HG03095 (cell line): ENCODE measurements at regions not wholly inside any gene's neighbourhood (a gene's known extent, or its start where the extent isn't known, plus 50 kb on each side); places are given as distances from the start of the nearest gene placed in this dataset.
"Not testable (repeated sequence)": the region's sequence is repeated elsewhere in the genome, so short reads cannot be mapped to it uniquely, and the experiment has no call there.

Source experiments
- ATAC-seq: cut with Tn5 transposase; IDR thresholded peaks from one replicate; pipeline ENCODE4 v1.9.1; 2021; ENCODE audit warnings: moderate library complexity; ENCODE audit not compliant: unreplicated experiment

- ATAC-seq = no peak
Observed at GRCh38 chr2:58730764-58731487, 489.8 kb upstream of the FANCL start.

- no peak for ATAC-seq
Observed at GRCh38 chr2:58727981-58728656, 487.0 kb upstream of the FANCL start.

DNA sequence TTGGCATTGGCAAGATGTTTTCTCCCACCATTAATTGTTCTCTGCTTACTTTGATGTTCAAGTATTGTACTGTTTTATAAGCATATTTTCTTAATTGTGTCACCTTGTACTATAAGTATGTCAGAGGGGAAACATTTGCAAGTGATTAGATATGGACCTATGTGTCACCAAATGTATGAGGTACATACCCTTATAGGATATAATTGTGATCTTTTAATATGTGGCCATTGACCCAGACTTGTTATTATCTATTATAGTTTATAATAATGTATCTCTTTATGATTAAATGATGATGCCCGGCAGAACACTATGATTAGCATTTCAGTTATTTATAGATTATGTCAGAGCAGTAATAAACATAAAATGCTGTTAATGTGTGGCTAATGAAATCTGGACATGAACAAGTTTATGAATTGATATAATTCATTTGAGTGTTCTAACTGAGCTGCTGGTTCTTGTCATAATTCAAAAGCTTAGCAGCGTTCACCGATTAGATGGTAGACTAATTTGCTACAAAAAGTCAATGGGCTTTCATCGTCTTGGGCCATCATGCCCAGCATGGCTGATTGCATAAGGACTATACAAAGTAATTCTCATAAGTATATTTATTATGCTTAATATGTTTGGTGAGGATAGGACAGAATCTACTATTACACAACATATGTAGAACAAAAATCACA lies 480.9 kb upstream of the FANCL start:
- ATAC-seq = no peak

DNA sequence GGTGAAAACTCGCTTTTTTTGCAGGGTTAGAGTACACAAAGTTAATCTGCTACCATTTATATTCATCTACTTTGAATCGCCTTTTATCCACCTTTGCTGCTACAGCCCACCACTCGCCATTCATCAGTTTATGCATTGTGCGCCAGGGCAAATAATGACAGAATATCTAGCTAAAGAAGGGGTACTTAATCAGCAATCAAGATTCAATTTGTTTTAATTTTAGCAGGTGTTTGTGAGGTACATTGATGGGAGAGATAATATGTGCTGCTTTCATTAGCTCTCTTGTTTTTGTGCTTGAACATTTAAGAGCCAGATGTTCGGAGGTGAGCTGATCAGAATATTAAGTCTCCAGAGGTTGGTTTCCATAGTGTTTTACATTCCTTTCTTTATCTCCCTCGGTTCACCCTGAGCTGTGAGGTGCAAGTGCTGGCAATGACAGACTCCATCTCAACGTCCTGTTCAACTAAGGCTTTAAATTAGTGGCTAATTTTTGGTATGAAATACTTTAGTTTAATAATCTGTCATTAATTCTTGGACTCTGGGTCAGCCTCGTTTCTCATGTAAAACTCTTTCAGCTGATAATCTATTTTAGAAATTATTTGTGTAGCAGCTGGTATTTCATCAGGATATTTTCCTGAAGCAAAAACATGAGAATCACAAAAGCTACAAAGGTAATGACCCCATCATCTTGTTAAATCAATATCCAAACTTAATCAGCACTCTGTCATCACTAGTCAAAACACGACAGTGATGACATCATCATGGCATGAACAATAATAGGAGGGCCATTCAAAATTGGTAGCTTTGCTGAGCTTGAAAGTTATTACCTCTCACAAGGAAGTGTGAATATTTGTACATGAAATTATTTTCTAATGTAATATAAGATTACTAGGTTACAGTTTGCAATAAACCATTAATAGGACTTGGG lies 479.9 kb upstream of the FANCL start:
- no peak for ATAC-seq

DNA sequence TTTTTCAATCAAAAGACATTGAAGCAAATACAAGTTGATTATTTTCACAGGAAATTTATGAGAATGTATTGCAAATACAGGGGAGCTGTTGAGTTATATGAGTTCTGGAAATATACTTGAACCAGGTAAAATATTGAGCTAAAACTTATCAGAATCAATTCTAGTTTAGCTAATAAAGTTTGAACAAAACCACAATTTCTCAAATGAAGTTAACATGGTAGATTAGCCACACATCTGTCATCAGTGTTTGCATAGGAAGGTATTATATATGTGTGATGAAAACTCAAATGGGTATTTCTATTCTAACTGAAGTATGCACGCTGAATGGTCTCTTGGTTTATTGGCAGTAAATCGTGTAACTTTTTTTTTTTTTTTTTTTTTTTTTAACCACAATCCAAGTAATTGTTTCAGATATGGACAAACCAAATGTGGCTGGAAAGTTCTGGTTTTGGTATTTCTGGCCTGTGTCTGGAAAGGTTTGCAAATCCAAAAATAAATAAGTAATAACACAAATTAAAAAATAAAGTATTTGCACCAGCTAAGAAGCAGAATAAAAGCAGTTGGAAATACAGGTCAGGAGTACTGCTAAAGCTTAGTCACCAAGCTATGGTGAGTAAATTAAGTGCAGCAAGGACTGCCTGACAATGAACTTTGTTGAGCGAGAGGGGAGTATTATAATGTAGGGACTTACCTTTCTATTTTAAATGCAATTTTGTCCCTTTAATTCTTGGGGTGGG lies 479.1 kb upstream of the FANCL start:
- no peak for ATAC-seq

DNA sequence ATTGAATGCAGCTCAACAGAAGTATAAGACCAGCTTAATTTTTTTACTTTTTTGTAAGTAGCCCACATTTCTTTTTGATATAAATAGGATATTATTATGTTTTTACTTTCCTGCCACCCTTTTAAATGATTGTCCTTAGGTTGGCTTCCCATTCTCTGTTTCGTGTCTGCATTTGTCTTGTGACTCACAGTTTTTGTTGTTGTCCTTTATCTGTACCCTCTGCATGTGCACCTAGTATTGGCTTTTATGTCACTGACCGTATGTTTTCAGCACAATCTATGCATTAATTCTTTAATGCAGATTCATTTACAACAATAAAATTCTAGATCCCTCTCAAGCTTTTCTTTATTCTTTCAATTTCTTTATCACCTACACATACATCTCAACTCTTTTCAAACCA lies 474.2 kb upstream of the FANCL start:
- no peak for ATAC-seq

DNA sequence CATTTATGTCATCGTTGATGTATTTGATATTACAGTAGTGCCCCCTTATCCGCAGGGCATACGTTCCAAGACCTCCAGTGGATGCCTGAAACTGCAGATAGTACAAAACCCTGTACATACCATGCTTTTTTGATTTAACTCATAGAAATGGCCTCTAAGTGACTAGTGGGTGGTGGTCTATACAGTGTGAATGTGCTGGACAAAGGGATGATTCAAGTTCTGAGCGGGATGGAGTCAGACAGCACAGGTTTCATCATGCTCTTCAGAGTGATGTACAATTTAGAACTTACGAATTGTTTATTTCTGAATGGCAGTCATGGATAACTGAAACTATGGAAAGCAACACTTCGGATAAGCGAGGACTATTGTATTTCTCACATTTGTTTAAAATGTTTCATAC lies 473.1 kb upstream of the FANCL start:
- ATAC-seq = no peak

DNA sequence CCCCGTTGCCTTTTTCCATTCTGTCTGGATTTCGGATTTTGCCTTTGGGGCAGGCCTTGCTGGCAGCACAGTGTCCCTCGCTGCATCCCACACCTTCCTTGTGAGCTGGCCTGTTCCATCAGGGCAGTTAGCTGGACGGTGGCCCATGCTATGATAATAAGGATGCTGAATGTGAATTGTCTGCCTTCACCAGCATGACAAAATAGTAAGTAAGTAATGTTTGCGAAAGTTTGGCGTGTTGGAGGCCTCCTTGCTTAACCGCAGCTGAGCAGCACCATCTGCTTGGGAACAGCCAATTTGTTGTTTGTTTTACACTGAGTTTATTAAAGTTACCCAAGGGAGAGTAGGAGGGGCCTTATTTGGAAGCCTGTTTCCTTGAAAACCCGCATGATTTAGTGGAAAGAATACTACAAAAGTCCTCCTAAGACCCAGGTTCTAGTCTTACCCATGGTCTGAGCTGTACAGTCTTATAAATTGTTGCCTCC lies 469.7 kb upstream of the FANCL start:
- ATAC-seq = no peak

DNA sequence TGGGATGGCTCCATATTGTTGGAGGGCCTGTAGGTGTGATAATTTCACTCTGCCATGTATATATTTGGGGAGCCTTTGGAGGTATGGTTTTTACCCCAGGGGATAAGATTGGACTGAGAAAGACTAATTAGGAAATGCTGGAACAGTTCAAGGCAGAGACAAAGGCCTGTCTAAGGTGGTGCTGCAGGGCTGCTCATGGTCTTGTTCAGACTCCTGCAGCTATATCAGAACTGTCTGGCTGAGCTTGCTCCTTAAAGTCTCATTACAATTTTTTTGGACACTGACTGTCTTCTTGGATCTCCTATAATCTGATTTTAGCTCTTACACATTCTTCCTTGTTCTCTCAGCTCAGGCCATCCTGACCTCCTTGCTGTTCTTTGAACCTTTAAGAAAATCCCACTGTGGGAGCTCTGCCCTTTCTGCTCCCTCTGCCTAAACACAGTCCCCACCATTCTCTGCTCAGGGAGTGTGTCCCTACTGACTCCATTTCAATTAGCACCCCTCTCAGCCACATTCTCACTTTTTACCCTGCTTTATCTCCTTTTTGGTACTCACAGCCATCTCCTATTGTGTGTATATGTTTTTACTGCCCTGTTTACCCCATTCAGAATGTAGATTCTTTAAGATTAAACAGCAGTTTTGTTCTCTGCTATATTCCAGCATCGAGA lies 468.7 kb upstream of the FANCL start:
- ATAC-seq = no peak

- no peak for ATAC-seq
Observed at GRCh38 chr2:58709274-58709673, 468.1 kb upstream of the FANCL start.

- no peak for ATAC-seq
Observed at GRCh38 chr2:58708565-58708964, 467.4 kb upstream of the FANCL start.

DNA sequence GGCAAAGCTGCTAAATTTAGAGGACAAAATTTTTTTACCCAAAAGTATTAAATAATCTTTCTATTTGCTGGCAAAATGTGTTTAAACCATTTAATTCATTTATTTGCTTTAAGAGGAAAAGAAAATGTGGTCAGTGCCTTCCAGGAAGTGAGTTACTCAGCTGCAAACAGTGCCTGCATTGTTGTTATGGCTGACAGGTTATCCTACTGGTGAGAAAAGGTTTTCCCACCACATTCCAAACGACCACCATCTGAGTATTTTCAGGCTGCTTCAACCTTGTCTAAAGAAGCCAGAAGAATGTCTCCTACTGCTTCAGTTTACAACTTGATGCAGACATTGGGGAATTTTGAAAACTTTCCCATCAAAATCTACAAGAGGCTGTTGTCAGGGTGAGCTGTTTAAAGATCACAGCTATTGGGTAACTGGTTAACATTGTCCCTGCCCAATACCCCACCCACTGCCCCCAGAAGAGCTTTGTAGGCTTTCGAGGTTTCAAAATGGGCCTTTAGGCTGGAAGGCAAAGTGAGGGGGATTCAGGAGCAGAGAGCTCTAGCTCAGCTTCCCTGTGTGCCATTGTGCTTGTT lies 461.3 kb upstream of the FANCL start:
- no peak for ATAC-seq

GRCh38 chr2:58701688-58702301 lies 460.7 kb upstream of the FANCL start:
- no peak for ATAC-seq

DNA sequence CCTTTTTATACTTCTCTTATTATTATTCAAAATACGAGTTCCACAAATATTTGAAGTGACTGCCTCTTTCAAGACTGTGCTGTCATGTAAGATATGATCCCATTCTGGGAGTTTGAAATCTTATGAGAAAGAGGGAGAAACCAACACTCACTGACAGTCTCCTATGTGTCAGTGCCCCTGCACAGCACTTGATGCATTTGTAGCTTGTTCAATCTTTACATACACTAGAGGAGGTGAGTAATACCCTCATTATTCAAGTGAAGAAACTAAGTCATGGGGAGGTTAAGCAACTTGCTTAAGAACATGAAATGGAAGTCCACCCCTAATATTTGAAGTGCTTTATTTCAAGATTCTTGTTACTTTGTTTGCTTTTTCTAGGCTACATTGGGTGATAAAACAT lies 459.5 kb upstream of the FANCL start:
- ATAC-seq = no peak

GRCh38 chr2:58699411-58699810 lies 458.3 kb upstream of the FANCL start:
- ATAC-seq = no peak

DNA sequence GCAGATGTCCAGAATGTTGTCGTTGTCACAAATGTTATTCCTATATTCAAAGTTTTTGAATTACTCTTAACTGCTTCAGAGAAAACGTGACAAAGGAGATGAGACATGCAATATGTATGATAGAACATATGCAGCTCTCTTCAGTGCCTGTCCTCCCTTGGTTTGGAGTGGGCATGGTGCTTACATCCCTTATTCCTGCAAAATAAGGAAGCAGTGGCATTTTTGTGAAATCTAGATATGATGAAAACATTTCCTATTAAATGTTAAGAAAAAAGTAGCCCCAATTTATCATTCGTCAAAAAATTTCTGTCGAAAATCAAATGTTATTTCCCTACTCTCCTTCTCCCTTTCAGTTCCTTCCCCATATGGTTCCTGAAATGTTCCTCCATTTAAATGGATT lies 457.5 kb upstream of the FANCL start:
- no peak for ATAC-seq

- not testable (repeated sequence) for ATAC-seq
Observed at GRCh38 chr2:58694114-58694513, 453.0 kb upstream of the FANCL start.

DNA sequence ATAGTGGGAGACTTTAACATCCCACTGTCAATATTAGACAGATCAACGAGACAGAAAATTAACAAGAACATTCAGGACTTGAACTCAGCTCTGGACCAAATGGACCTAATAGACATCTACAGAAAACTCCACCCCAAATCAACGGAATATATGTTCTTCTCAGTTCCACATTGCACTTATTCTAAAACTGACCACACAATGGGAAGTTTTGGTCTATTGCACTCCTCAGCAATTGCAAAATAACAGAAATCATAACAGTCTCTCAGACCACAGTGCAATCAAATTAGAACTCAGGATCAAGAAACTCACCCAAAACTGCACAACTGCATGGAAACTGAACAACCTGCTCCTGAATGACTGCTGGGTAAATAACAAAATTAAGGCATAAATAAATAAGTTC lies 449.9 kb upstream of the FANCL start:
- ATAC-seq = not testable (repeated sequence)

DNA sequence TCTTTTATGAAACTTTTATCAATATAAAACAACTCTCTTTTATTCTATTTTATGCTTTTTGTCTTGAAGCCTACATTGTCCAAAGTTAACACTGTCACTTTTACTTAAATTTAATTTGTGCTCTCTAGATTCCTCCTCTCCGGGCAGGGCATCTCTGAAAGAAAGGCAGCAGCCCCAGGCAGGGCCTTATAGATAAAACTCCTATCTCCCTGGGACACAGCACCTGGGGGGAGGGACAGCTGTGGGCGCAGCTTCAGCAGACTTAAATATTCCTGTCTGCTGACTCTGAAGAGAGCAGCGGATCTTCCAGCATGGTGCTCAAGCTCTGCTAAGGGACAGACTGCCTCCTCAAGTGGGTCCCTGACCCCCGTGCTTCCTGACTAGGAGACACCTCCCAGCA lies 447.7 kb upstream of the FANCL start:
- no peak for ATAC-seq
